A673 (cell line): ENCODE measurements at regions not wholly inside any gene's neighbourhood (a gene's known extent, or its start where the extent isn't known, plus 50 kb on each side); places are given as distances from the start of the nearest gene placed in this dataset.

Experiments used
- BruUV-seq: library from RNA; stranded (reverse); fragments of 400-500 nt; replicated peaks from 2 replicates; lab custom pipeline; 2021; lab: Mats Ljungman, UMichigan
- CTCF ChIA-PET: fragments of 300-600 bp; sonication (Branson Sonifier 250); formaldehyde crosslinking; loops from one replicate; lab custom pipeline; 2022; ENCODE audit warnings: antibody characterized with exemption; lab: Charles Lee
- POLR2A ChIA-PET: fragments of 300-600 bp; sonication (Branson Sonifier 250); formaldehyde crosslinking; loops from one replicate; lab custom pipeline; 2022; ENCODE audit warnings: antibody characterized with exemption; ENCODE audit not compliant: low non-redundant PET; lab: Charles Lee
- DNase-seq: peaks from one replicate; pipeline ENCODE4 v3.0.0-alpha.2; 2015; ENCODE audit warnings: low spot score
- H3K27ac ChIP-seq: fragments of 200-600 bp; sonication (generic); 2 replicates; pipeline ENCODE4 v1.5.1; 2016; ENCODE audit warnings: mixed run types, low read depth, mild to moderate bottlenecking, mixed read lengths, antibody characterized with exemption, low read length; ENCODE audit not compliant: poor library complexity, severe bottlenecking
- H3K27me3 ChIP-seq: fragments of 200-600 bp; sonication (generic); replicated peaks from 2 replicates; pipeline ENCODE4 v1.6.1; 2017; ENCODE audit warnings: mixed run types, low read depth, mild to moderate bottlenecking, mixed read lengths, antibody characterized with exemption, low read length; ENCODE audit not compliant: insufficient read depth, poor library complexity
- H3K36me3 ChIP-seq: fragments of 200-600 bp; sonication (generic); 2 replicates; pipeline ENCODE4 v1.6.1; 2016; ENCODE audit warnings: mixed run types, mild to moderate bottlenecking, mixed read lengths, antibody characterized with exemption, low read length; ENCODE audit not compliant: insufficient read depth, poor library complexity, severe bottlenecking
- H3K4me1 ChIP-seq: fragments of 200-600 bp; sonication (generic); 2 replicates; pipeline ENCODE4 v1.6.1; 2017; ENCODE audit warnings: mixed run types, mild to moderate bottlenecking, mixed read lengths, antibody characterized with exemption, low read length; ENCODE audit not compliant: insufficient read depth, poor library complexity, severe bottlenecking
- H3K4me3 ChIP-seq: fragments of 200-600 bp; sonication (generic); 2 replicates; pipeline ENCODE4 v1.5.1; 2016; ENCODE audit warnings: low read depth, mixed run types, mild to moderate bottlenecking, mixed read lengths, low read length; ENCODE audit not compliant: poor library complexity, severe bottlenecking
- H3K9me3 ChIP-seq: fragments of 200-600 bp; sonication (generic); 2 replicates; pipeline ENCODE4 v1.6.1; 2016; ENCODE audit warnings: mixed run types, low read depth, mild to moderate bottlenecking, mixed read lengths, antibody characterized with exemption, low read length; ENCODE audit not compliant: poor library complexity, severe bottlenecking
- CTCF ChIP-seq: fragments of 300-800, 200-600 bp; sonication (generic); conservative IDR thresholded peaks from 2 replicates; pipeline ENCODE4 v1.5.1; 2017; ENCODE audit warnings: low read depth, mild to moderate bottlenecking, antibody characterized with exemption, low read length, moderate library complexity, mixed read lengths
- EZH2 ChIP-seq: fragments of 200-600 bp; sonication (generic); IDR thresholded peaks from 2 replicates; pipeline ENCODE4 v1.6.1; 2017; ENCODE audit warnings: borderline replicate concordance, low read depth, mild to moderate bottlenecking, mixed read lengths, antibody characterized with exemption, low read length; ENCODE audit not compliant: poor library complexity, severe bottlenecking
- intact Hi-C: fragments of 100-400 bp; cut with micrococcal nuclease; formaldehyde crosslinking; loops from one replicate; pipeline ENCODE4 v1.10.0; 2022; ENCODE audit not compliant: unreplicated experiment

- H3K4me3 ChIP-seq: no peak overlapping the region
- no peaks in the 10 kb centered on the region for H3K9me3 ChIP-seq
- no peak for DNase-seq
- TF ChIP-seq EZH2 (no peak), CTCF (no peak)
- H3K27me3 ChIP-seq: no peaks in the 10 kb centered on the region
- intact Hi-C loops: no loop called here
- H3K4me1 ChIP-seq: no peaks in the 10 kb centered on the region
- CTCF ChIA-PET: no interaction called here
- POLR2A ChIA-PET: no interaction called here
- no TSS peak for BruUV-seq
- no peak overlapping the region for H3K27ac ChIP-seq
- no peaks in the 10 kb centered on the region for H3K36me3 ChIP-seq
Observed at GRCh38 chr9:106056328-106056727, 362.0 kb downstream of the TMEM38B start.

DNA sequence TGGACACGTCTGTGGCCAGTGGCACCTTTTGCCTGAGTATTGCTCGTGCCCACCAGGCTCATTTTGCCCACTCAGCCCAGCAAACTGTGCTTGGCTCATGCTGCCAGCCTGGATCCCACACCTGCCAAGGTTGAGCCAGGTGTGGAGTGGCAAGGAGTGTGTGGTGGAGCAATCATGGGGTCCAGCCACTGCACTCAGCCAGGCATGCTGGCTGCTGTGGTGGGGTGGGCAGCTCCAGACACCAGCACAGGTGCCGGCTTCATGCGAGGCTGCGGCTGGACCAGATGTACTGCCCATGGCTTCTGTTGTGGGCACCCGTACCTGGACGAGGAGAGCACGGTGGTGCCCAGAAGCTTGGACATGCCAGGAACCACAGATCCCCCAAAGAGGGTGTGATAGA lies 364.1 kb downstream of the TMEM38B start:
- no TSS peak for BruUV-seq
- no peak for DNase-seq
- no peaks in the 10 kb centered on the region for H3K36me3 ChIP-seq
- TF ChIP-seq CTCF (no peak), EZH2 (no peak)
- no peak overlapping the region for H3K4me3 ChIP-seq
- no peaks in the 10 kb centered on the region for H3K9me3 ChIP-seq
- H3K4me1 ChIP-seq: no peaks in the 10 kb centered on the region
- no peak overlapping the region for H3K27ac ChIP-seq
- intact Hi-C loops: no loop called here
- H3K27me3 ChIP-seq: no peaks in the 10 kb centered on the region
- ChIA-PET POLR2A (no interaction called here), CTCF (no interaction called here)

DNA sequence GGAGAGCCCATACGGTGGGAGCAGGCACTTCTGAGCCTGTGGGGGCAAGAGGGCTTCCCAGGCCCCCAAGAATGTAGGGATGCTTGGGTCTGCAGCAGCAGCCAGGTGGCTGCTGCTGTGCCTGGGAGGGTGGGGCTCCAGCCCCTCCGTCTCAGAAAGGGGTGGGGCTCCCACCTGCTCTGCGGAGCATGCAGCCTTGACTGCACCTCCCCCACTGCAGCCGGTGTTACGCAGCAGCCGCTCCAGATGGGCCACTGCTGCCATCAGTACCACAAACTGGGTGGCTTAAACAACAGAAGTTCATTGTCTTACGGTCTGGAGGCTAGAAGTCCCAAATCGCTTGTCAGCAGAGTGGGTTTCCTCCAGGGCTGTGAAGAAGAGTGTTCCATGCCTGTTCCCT lies 365.5 kb downstream of the TMEM38B start:
- no TSS peak for BruUV-seq
- ChIA-PET POLR2A (no interaction called here), CTCF (no interaction called here)
- Histone ChIP-seq H3K4me3 (no peak overlapping the region), H3K4me1 (no peaks in the 10 kb centered on the region), H3K36me3 (no peaks in the 10 kb centered on the region), H3K9me3 (no peaks in the 10 kb centered on the region), H3K27me3 (no peaks in the 10 kb centered on the region), H3K27ac (no peak overlapping the region)
- intact Hi-C loops: no loop called here
- no peak for TF ChIP-seq CTCF
- no peak for TF ChIP-seq EZH2
- no peak for DNase-seq
